ENCODE measurements at regions not wholly inside any gene's neighbourhood (a gene's known extent, or its start where the extent isn't known, plus 50 kb on each side); places are given as distances from the start of the nearest gene placed in this dataset.

DNA sequence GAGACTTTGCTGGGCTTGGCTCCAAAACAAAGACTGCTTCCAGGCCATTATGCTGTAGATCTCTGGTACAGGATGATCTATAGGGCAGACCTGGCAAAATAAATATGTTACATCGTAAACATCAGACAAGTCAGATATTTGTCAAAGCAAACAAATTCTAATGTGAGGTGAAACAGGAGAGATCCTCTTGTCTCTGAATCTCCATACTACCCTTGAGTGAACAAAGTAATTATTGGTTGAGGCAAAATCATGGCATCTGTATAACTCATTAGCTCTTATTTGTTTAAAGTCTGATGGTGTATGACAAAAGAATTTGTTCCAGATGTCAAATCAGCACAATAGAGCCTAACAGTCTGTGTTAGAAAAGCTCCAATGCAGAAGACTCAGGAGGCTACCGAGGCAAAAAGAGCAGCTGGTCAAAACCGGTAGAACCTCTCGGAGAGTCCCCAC lies 1291.5 kb downstream of the TYW1 start:
- TF ChIP-seq JUND (IDR thresholded peaks at IDR 0.05) (no peak), NR2F2 (IDR thresholded peaks at IDR 0.05) (no peak), TAF1 (conservative IDR thresholded peaks at IDR 0.05) (no peak), FOXA2 (IDR thresholded peaks at IDR 0.05) (no peak), YY1 (IDR thresholded peaks at IDR 0.05) (no peak), HNF4A (conservative IDR thresholded peaks at IDR 0.05) (no peak), GABPA (IDR thresholded peaks at IDR 0.05 in 1 of 2, conservative IDR thresholded peaks at IDR 0.05 in 1 of 2) (no peak), SP1 (IDR thresholded peaks at IDR 0.05) (no peak), EGR1 (IDR thresholded peaks at IDR 0.05; ENCODE audit: low read depth in 2 of 2) (no peak), RAD21 (IDR thresholded peaks at IDR 0.05) (no peak)
- TF ChIP-seq, protein P1, sequence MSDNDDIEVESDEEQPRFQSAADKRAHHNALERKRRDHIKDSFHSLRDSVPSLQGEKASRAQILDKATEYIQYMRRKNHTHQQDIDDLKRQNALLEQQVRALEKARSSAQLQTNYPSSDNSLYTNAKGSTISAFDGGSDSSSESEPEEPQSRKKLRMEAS (IDR thresholded peaks at IDR 0.05), result no peak
- TF ChIP-seq, protein P2, sequence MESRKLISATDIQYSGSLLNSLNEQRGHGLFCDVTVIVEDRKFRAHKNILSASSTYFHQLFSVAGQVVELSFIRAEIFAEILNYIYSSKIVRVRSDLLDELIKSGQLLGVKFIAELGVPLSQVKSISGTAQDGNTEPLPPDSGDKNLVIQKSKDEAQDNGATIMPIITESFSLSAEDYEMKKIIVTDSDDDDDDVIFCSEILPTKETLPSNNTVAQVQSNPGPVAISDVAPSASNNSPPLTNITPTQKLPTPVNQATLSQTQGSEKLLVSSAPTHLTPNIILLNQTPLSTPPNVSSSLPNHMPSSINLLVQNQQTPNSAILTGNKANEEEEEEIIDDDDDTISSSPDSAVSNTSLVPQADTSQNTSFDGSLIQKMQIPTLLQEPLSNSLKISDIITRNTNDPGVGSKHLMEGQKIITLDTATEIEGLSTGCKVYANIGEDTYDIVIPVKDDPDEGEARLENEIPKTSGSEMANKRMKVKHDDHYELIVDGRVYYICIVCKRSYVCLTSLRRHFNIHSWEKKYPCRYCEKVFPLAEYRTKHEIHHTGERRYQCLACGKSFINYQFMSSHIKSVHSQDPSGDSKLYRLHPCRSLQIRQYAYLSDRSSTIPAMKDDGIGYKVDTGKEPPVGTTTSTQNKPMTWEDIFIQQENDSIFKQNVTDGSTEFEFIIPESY (IDR thresholded peaks at IDR 0.05), result no peak
- no peak overlapping the region for H3K27ac ChIP-seq (ENCODE audit: low read depth in 1 of 2, low read length in 2 of 2)
- no peaks in the 10 kb centered on the region for H3K4me1 ChIP-seq (ENCODE audit: control insufficient read depth in 4 of 4, insufficient read depth in 4 of 4, low read length in 3 of 4)
- H3K9me3 ChIP-seq (ENCODE audit: control insufficient read depth in 4 of 4, low read length in 3 of 4), result peaks cover 0 to 5% (median 2%) of the 10 kb centered on the region in 4 donors
- H3K36me3 ChIP-seq (ENCODE audit: control insufficient read depth in 4 of 4, insufficient read depth in 3 of 4, low read depth in 1 of 4, low read length in 3 of 4), result no peaks in the 10 kb centered on the region
- DNase-seq (ENCODE audit: low spot score), result no peak
- 78% methylated on average over 4 of the region's 4 CpGs for WGBS
- no peak overlapping the region for H3K4me3 ChIP-seq (ENCODE audit: low read depth in 1 of 3, low read length in 3 of 3)
- H3K27me3 ChIP-seq (ENCODE audit: control insufficient read depth in 4 of 4, insufficient read depth in 4 of 4, low read length in 3 of 4), result no peaks in the 10 kb centered on the region
- H3K9ac ChIP-seq (ENCODE audit: low read depth in 1 of 2, low read length in 2 of 2), result no peak overlapping the region

DNA sequence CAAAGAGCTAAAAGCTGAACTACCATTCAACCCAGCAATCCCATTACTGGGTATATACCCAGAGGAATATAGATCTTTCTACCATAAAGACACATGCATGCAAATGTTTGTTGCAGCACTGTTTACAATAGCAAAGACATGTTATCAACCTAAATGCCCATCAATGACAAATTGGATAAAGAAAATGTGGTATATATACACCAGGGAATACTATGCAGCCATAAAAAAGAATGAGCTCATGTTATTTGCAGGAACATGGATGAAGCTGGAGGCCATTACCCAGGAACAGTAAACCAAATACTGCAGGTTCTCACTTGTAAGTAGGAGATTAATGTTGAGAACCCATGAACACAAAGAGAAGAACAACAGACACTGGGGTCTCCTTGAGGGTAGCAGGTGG lies 1295.1 kb downstream of the TYW1 start:
- Histone ChIP-seq H3K4me1 (ENCODE audit: control insufficient read depth in 4 of 4, insufficient read depth in 4 of 4, low read length in 3 of 4) (no peaks in the 10 kb centered on the region), H3K36me3 (ENCODE audit: control insufficient read depth in 4 of 4, insufficient read depth in 3 of 4, low read depth in 1 of 4, low read length in 3 of 4) (no peaks in the 10 kb centered on the region), H3K9ac (ENCODE audit: low read depth in 1 of 2, low read length in 2 of 2) (no peak overlapping the region), H3K27me3 (ENCODE audit: control insufficient read depth in 4 of 4, insufficient read depth in 4 of 4, low read length in 3 of 4) (peaks cover 0 to 2% (median 0%) of the 10 kb centered on the region in 4 donors), H3K4me3 (ENCODE audit: low read depth in 1 of 3, low read length in 3 of 3) (no peak overlapping the region), H3K27ac (ENCODE audit: low read depth in 1 of 2, low read length in 2 of 2) (no peak overlapping the region), H3K9me3 (ENCODE audit: control insufficient read depth in 4 of 4, low read length in 3 of 4) (no peaks in the 10 kb centered on the region)
- no peak for DNase-seq (ENCODE audit: low spot score)
- TF ChIP-seq RAD21 (IDR thresholded peaks at IDR 0.05), result no peak
- TF ChIP-seq, protein P3, sequence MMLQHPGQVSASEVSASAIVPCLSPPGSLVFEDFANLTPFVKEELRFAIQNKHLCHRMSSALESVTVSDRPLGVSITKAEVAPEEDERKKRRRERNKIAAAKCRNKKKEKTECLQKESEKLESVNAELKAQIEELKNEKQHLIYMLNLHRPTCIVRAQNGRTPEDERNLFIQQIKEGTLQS (IDR thresholded peaks at IDR 0.05), result no peak
- no peak for TF ChIP-seq SP1 (IDR thresholded peaks at IDR 0.05)
- TF ChIP-seq HNF4G (IDR thresholded peaks at IDR 0.05), result no peak
- TF ChIP-seq, protein P1 (IDR thresholded peaks at IDR 0.05), result no peak
- TF ChIP-seq TAF1 (conservative IDR thresholded peaks at IDR 0.05), result no peak

DNA sequence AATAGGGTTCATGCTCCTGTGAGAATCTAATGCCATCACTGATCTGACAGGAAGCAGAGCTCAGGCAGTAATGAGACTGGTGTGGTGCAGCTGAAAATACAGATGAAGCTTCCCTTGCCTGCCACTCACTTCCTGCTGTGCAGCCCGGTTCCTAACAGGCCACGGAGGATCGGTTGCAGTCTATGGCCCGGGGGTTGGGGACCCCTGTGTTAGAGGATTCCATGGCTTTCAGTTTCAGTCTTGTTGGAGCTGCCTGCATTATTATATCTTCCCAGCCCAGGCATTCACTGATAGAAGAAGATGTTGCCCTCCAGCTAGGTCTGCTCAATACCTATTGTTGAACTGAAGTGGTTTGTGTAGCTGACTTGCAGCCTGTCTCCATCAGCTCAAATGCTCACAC lies 1298.8 kb downstream of the TYW1 start:
- WGBS, result 43% methylated on average over 4 of the region's 4 CpGs
- Histone ChIP-seq H3K27me3 (ENCODE audit: control insufficient read depth in 4 of 4, insufficient read depth in 4 of 4, low read length in 3 of 4) (peaks cover 0 to 6% (median 0%) of the 10 kb centered on the region in 4 donors), H3K27ac (ENCODE audit: low read depth in 1 of 2, low read length in 2 of 2) (no peak overlapping the region), H3K9ac (ENCODE audit: low read depth in 1 of 2, low read length in 2 of 2) (no peak overlapping the region), H3K4me3 (ENCODE audit: low read depth in 1 of 3, low read length in 3 of 3) (no peak overlapping the region), H3K9me3 (ENCODE audit: control insufficient read depth in 4 of 4, low read length in 3 of 4) (no peaks in the 10 kb centered on the region), H3K36me3 (ENCODE audit: control insufficient read depth in 4 of 4, insufficient read depth in 3 of 4, low read depth in 1 of 4, low read length in 3 of 4) (no peaks in the 10 kb centered on the region), H3K4me1 (ENCODE audit: control insufficient read depth in 4 of 4, insufficient read depth in 4 of 4, low read length in 3 of 4) (no peaks in the 10 kb centered on the region)
- no peak for TF ChIP-seq EGR1 (IDR thresholded peaks at IDR 0.05; ENCODE audit: low read depth in 2 of 2)
- TF ChIP-seq, protein P4, sequence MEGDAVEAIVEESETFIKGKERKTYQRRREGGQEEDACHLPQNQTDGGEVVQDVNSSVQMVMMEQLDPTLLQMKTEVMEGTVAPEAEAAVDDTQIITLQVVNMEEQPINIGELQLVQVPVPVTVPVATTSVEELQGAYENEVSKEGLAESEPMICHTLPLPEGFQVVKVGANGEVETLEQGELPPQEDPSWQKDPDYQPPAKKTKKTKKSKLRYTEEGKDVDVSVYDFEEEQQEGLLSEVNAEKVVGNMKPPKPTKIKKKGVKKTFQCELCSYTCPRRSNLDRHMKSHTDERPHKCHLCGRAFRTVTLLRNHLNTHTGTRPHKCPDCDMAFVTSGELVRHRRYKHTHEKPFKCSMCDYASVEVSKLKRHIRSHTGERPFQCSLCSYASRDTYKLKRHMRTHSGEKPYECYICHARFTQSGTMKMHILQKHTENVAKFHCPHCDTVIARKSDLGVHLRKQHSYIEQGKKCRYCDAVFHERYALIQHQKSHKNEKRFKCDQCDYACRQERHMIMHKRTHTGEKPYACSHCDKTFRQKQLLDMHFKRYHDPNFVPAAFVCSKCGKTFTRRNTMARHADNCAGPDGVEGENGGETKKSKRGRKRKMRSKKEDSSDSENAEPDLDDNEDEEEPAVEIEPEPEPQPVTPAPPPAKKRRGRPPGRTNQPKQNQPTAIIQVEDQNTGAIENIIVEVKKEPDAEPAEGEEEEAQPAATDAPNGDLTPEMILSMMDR (IDR thresholded peaks at IDR 0.05; ENCODE audit: low read depth, low read length, missing input control), result no peak
- no peak for DNase-seq (ENCODE audit: low spot score)
